ENCODE measurements at regions not wholly inside any gene's neighbourhood (a gene's known extent, or its start where the extent isn't known, plus 50 kb on each side); places are given as distances from the start of the nearest gene placed in this dataset.

DNA sequence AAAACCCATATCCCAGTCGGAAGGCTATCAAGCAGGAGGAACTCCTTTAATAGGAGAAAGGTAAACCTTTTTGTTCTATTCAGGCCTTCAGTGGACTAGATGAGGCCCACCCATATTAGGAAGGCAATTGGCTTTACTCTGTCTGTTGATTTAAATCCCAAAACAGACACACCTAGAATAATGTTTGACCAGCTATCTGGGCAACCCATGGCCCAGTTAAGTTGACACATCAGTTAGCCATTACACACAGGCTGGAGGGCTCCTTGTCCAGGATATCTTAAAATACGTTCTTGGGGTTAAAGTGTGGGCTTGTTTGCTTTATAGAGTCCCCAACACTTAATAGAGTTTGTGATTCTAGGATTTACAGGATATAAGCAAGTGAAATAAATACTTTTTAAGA is 339.0 kb upstream of the PRKCQ start:
- DNase-seq = no peak

- DNase-seq = no peak
These were observed 338.2 kb upstream of the PRKCQ start for GRCh38 chr10:6918305-6918704.

DNA sequence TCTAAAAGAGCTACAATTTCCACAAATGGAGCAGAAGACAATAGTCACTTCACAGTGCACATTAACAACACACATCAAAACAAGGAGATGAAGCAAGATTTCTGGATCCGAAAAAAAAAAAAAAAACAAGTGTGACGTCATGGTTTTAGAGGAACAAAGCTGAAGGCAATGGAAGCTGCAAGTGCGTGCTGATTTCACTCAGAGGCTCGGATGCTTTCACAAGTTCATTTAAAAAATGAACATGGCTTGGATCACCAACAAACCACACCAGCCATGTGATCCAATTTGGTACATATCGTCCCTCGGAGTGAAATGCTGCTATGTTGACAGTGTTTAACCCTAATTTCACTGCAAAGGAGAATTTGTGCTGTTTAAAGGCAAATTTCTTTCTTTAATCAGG is 337.0 kb upstream of the PRKCQ start:
- DNase-seq = no peak

DNA sequence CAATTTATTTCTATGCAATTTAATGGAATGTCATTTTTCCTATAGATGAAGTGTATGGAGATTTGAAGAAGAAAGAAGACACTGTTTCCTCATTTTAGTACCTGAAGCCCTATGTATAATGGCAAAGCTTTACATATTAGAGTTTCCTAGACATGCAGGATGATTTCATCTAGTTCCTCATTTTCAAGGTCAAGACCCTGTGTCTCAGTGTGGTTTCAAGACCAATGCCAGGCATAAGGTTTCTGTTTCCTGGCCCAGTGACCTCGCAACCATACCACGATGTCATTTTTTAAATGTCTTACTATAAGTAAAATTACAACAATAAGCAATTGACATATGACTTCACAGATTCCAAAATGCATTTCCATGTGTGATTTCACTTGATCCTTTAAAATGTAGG is 336.5 kb upstream of the PRKCQ start:
- no peak for DNase-seq

- no peak for DNase-seq
These were observed 335.2 kb upstream of the PRKCQ start for GRCh38 chr10:6915307-6915706.

GRCh38 chr10:6912929-6913328 is 332.9 kb upstream of the PRKCQ start:
- DNase-seq = no peak

- DNase-seq = no peak
These were observed 332.3 kb upstream of the PRKCQ start for GRCh38 chr10:6912424-6912823.

- DNase-seq = no peak
These were observed 331.9 kb upstream of the PRKCQ start for GRCh38 chr10:6912021-6912420.

DNA sequence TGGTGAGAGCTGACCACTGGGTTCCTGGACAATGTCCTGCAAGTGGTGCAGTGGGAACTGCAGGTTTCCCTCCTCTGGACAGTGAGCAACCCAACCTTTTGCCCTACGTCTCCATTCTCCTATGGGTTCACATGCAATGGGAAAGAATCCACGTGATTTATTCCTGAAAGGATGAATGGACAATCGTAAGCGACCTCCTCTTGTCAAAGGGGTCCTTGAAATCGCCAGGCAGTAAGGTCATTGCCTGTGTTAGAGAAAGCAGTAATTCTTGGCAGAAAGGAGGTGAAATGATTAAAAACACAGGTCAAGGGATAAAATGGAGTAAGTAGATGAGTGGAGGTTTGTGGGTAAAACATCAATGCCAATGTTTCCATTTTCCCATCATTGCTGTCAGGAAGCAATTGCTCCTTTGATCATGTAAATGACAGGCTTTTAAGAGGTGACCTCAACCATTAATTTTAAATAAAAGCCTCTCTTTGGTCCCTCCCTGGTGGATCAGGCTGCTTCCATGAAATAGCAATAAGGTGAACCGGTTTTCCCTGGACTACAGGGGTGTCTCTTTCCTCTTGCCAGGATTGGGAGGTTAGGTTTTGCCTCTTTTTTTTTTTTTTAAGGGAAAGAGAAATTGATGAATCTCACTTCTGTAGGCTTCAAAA is 330.0 kb upstream of the PRKCQ start:
- DNase-seq = no peak

GRCh38 chr10:6907877-6908530 is 327.9 kb upstream of the PRKCQ start:
- DNase-seq = no peak

GRCh38 chr10:6894405-6894804 is 314.3 kb upstream of the PRKCQ start:
- DNase-seq = no peak

GRCh38 chr10:6892864-6893263 is 312.8 kb upstream of the PRKCQ start:
- no peak for DNase-seq

DNA sequence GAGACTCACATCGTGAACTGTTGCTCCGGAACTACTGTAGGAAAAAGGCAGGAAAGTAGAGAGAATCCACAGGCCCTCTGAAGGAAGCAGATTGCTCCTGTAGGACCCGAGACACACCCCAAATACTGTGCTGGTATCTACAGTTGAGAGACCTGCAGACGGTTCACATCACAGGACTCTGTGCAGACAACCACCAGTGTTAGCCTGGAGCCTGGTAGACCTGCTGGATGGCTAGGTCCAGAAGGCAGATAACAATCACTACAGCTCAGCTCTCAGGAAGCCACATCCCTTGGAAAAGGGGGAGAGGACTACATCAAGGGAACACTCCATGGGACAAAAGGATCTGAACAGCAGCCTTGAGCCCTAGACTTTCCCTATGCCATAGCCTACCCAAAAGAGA is 311.8 kb upstream of the PRKCQ start:
- no peak for DNase-seq

DNA sequence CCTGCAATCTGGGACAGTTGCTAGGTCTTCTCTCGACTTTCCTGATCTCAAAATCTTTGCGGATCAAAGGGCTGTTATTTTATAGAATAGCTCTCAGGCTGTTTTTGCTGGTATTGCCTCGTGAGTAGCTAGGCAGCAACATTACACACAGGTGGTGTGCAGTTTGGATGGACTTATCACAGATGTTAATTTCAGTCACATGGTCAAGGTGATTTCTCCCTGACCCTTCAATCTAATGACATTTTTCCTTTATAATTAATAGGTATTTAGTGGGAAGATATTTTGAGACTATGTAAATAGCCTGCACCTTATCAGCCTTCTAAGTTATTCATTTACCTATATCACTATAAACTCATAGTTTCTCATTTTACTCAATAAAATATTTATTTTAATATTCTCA is 309.6 kb upstream of the PRKCQ start:
- no peak for DNase-seq

DNA sequence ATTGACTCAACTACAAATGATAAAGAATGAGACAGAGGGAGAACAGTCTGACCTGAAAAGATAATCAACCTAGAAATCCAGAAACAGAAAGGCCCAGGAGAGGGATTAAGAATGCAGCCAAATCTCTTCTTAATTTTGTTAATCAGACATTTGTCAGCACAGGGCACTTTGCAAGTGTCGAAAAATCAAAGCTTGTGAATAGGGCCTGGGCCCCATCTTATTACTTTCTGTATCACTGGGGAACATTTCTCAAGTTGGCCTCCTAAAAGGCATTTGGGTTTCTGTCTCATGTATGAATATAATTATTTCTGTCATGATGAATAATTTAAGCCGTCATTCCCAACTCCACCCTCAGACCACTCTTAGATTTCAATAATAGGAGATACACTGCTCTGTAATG is 308.4 kb upstream of the PRKCQ start:
- DNase-seq = no peak

- no peak for DNase-seq
These were observed 305.2 kb upstream of the PRKCQ start for GRCh38 chr10:6885284-6885683.

DNA sequence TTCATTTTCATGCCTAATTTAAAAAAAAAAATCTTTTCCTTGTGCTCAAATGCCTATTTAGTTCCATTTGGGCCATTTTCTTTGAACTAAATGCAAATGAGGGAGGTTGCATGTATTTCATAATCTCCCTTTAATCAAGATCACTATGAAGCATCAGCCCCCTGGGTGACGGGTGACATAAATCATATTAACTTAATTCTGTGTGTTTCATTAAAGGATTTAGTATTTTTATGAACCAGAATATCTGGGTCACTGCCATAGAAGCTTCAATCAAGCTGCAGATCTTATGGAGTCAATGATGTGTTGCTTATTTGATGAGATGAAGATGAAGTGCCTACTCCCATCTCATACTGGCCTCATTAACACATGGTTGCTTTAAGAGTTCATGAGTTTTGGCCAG is 301.9 kb upstream of the PRKCQ start:
- DNase-seq = no peak

DNA sequence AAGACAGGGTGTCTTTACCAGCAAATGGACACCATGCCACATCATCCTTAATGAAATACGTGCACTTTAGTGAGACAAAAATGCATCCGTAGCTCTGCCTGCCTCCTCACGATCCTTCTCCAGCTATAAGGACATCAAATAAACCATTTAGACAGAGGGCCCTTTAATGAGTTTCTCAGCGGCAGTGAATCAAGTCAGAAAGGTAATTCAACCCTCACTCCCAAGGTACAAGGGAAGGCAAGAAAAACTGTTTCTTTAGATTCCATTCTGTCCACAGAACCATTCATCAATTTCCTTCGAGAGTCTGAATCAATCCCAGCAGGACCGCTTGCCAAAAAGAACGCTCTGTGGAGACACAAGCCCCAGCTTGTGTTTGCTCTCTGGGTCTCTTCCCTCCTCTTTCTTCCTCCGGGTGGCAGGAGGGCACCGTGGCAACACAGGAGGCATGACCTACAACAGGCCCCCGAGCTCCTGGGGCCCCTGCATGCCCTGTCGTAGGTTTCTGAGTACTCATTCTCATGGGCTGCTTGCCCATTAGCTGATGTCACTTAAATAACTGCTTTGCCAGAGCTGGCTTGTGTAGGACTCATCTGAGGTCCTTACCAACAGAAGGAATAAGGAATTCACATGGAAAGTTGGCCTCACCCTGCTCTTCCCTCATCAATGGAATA is 297.8 kb upstream of the PRKCQ start:
- DNase-seq = no peak

DNA sequence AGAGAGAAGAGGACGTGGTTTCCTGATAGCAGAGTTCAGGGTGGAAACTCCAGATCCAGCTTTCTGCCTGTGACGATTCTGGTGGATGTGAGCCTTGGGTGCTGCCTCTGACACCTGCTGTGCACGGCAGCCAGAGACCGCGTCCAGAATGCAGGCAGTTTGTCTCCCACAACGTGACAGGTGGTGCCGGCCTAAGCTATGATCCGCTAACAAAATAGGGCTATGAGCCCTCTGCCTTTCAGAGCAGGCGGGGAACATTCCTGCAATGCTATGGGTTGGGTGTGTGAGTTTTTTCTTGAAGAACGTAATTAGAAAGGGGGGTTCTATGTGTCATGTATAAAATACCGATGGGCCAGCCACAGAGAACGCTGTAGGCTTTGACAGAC is 297.3 kb upstream of the PRKCQ start:
- no peak for DNase-seq

GRCh38 chr10:6875269-6875865 is 295.3 kb upstream of the PRKCQ start:
- DNase-seq = no peak

GRCh38 chr10:6871128-6871527 is 291.1 kb upstream of the PRKCQ start:
- no peak for DNase-seq

DNA sequence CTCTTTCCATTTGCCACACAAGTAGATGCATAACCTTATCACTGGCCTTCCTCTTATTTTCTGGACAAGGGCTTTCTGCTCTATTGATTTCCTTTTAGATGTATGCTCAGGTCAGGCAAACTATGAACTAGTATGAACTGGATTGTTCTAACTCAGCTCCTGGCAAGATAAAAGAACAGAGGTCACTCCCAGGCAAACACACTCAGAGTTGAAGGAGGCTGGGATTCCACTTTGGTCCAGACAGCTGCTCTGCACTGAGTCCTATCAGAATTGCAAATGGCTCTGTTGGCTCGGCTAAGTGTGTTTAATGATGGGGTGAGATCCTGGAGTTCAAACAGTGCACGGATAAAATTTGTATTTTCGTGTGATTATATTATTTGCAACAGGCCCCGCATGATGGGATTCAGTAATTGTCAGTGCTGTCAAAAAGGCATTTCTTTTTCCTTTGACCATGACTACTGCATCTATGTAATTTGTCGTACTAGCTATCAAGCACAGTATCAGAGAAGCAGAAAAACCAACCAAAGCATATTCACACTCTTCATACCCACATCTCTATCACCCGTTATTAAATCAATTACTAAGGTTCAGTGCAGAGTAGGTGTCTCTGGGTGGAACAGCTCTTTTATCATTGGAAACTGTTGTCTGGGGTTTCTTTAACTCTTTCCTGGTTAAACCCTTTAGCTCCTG is 288.1 kb upstream of the PRKCQ start:
- no peak for DNase-seq

- DNase-seq = no peak
These were observed 286.7 kb upstream of the PRKCQ start for GRCh38 chr10:6866757-6867156.

- DNase-seq = no peak
These were observed 284.1 kb upstream of the PRKCQ start for GRCh38 chr10:6864142-6864541.

All from NCI-H774 (cell line).